H9 (cell line): ENCODE measurements at regions not wholly inside any gene's neighbourhood (a gene's known extent, or its start where the extent isn't known, plus 50 kb on each side); places are given as distances from the start of the nearest gene placed in this dataset.

Experiments used
- DNase-seq: peaks from one replicate; pipeline ENCODE4 v3.0.0-alpha.2; 2017
- H2AFZ ChIP-seq: one replicate; pipeline ENCODE4 v1.6.1; 2013; ENCODE audit warnings: mild to moderate bottlenecking, low read length, control low read depth, moderate library complexity
- H2AK5ac ChIP-seq: 2 replicates; pipeline ENCODE4 v1.6.1; 2013; ENCODE audit warnings: low read length, control low read depth, mixed read lengths; ENCODE audit not compliant: insufficient read length
- H2BK120ac ChIP-seq: one replicate; pipeline ENCODE4 v1.6.1; 2013; ENCODE audit warnings: low read depth, mild to moderate bottlenecking, low read length, control low read depth, inconsistent platforms; ENCODE audit not compliant: poor library complexity, severe bottlenecking
- H2BK12ac ChIP-seq: 2 replicates; pipeline ENCODE4 v1.6.1; 2013; ENCODE audit warnings: low read length, control low read depth, mixed read lengths, low read depth; ENCODE audit not compliant: insufficient read length
- H2BK15ac ChIP-seq: 2 replicates; pipeline ENCODE4 v1.6.1; 2013; ENCODE audit warnings: low read depth, low read length, control low read depth
- H2BK20ac ChIP-seq: one replicate; pipeline ENCODE4 v1.6.1; 2013; ENCODE audit warnings: low read depth, mild to moderate bottlenecking, low read length, control low read depth, inconsistent platforms; ENCODE audit not compliant: poor library complexity, severe bottlenecking
- H2BK5ac ChIP-seq: 2 replicates; pipeline ENCODE4 v1.6.1; 2013; ENCODE audit warnings: low read length, control low read depth, mixed read lengths; ENCODE audit not compliant: insufficient read length
- H3K14ac ChIP-seq: 2 replicates; pipeline ENCODE4 v1.6.1; 2013; ENCODE audit warnings: low read length, control low read depth; ENCODE audit not compliant: insufficient read depth
- H3K18ac ChIP-seq: 2 replicates; pipeline ENCODE4 v1.6.1; 2013; ENCODE audit warnings: low read depth, mild to moderate bottlenecking, mixed read lengths, low read length, control low read depth; ENCODE audit not compliant: insufficient read length
- H3K23ac ChIP-seq: 2 replicates; pipeline ENCODE4 v1.6.1; 2013; ENCODE audit warnings: low read length, control low read depth, mixed read lengths, low read depth; ENCODE audit not compliant: insufficient read length
- H3K23me2 ChIP-seq: 2 replicates; pipeline ENCODE4 v1.6.1; 2013; ENCODE audit warnings: low read depth, mild to moderate bottlenecking, mixed read lengths, low read length, control low read depth; ENCODE audit not compliant: insufficient read length, poor library complexity, severe bottlenecking
- H3K27ac ChIP-seq: 2 replicates; pipeline ENCODE4 v1.5.1; 2013; ENCODE audit warnings: low read length, control low read depth, mixed read lengths, low read depth; ENCODE audit not compliant: insufficient read length
- H3K27me3 ChIP-seq: 2 replicates; pipeline ENCODE4 v1.6.1; 2013; ENCODE audit warnings: low read length, control low read depth, inconsistent platforms; ENCODE audit not compliant: insufficient read depth
- H3K4ac ChIP-seq: 2 replicates; pipeline ENCODE4 v1.6.1; 2013; ENCODE audit warnings: low read depth, mild to moderate bottlenecking, control low read depth, inconsistent platforms, low read length, moderate library complexity
- H3K4me1 ChIP-seq: 2 replicates; pipeline ENCODE4 v1.6.1; 2013; ENCODE audit warnings: low read length, control low read depth, inconsistent platforms; ENCODE audit not compliant: insufficient read depth
- H3K4me2 ChIP-seq: 2 replicates; pipeline ENCODE4 v1.6.1; 2013; ENCODE audit warnings: low read length, control low read depth, mixed read lengths; ENCODE audit not compliant: insufficient read length, insufficient read depth
- H3K56ac ChIP-seq: 2 replicates; pipeline ENCODE4 v1.6.1; 2013; ENCODE audit warnings: low read depth, mild to moderate bottlenecking, mixed read lengths, low read length, control low read depth; ENCODE audit not compliant: insufficient read length
- H3K79me1 ChIP-seq: 2 replicates; pipeline ENCODE4 v1.6.1; 2013; ENCODE audit warnings: low read depth, mild to moderate bottlenecking, moderate library complexity, low read length, control low read depth, inconsistent platforms; ENCODE audit not compliant: insufficient read depth, poor library complexity, severe bottlenecking
- H3K79me2 ChIP-seq: 2 replicates; pipeline ENCODE4 v1.6.1; 2013; ENCODE audit warnings: low read length, control low read depth, inconsistent platforms; ENCODE audit not compliant: insufficient read depth
- H3K9ac ChIP-seq: 2 replicates; pipeline ENCODE4 v1.6.1; 2013; ENCODE audit warnings: low read length, control low read depth, mixed read lengths; ENCODE audit not compliant: insufficient read length; ENCODE audit errors: extremely low read depth
- H3K9me3 ChIP-seq: one replicate; pipeline ENCODE4 v1.6.1; 2013; ENCODE audit warnings: low read depth, low read length, inconsistent platforms; ENCODE audit not compliant: control insufficient read depth
- H3T11ph ChIP-seq: one replicate; pipeline ENCODE4 v1.6.1; 2013; ENCODE audit warnings: mild to moderate bottlenecking, low read length, control low read depth, inconsistent platforms
- H4K20me1 ChIP-seq: one replicate; pipeline ENCODE4 v1.6.1; 2013; ENCODE audit not compliant: control insufficient read depth, insufficient read length, insufficient read depth
- H4K5ac ChIP-seq: 2 replicates; pipeline ENCODE4 v1.6.1; 2013; ENCODE audit warnings: low read depth, mild to moderate bottlenecking, mixed read lengths, low read length, control low read depth; ENCODE audit not compliant: insufficient read length
- H4K8ac ChIP-seq: replicated peaks from 2 replicates; pipeline ENCODE4 v1.6.1; 2013; ENCODE audit warnings: low read length, control low read depth, mixed read lengths, low read depth; ENCODE audit not compliant: insufficient read length
- H4K91ac ChIP-seq: 2 replicates; pipeline ENCODE4 v1.6.1; 2013; ENCODE audit warnings: low read depth, mild to moderate bottlenecking, moderate library complexity, mixed read lengths, low read length, control low read depth; ENCODE audit not compliant: insufficient read length
- H3K27ac Mint-ChIP-seq, 3 experiments: 2 replicates in 2 of 3; 3 replicates in 1 of 3; pipeline ENCODE4 v1.8.0; 2020 to 2021; ENCODE audit warnings: mixed read lengths in 3 of 3, mild to moderate bottlenecking in 1 of 3, moderate library complexity in 1 of 3
- H3K27me3 Mint-ChIP-seq: 2 replicates; pipeline ENCODE4 v1.8.0; 2021; ENCODE audit warnings: low read depth, mild to moderate bottlenecking, moderate library complexity, mixed read lengths
- H3K36me3 Mint-ChIP-seq, 3 experiments: 2 replicates in 2 of 3; 3 replicates in 1 of 3; pipeline ENCODE4 v1.8.0; 2020 to 2021; ENCODE audit warnings: low read depth in 3 of 3, mixed read lengths in 3 of 3; ENCODE audit not compliant: insufficient read depth in 1 of 3
- H3K4me1 Mint-ChIP-seq, 2 experiments: 2 replicates each; pipeline ENCODE4 v1.8.0; 2020; ENCODE audit warnings: mixed read lengths in 2 of 2
- H3K4me3 Mint-ChIP-seq, 2 experiments: 2 replicates in 1 of 2; 3 replicates in 1 of 2; pipeline ENCODE4 v1.8.0; 2020 to 2021; ENCODE audit warnings: mild to moderate bottlenecking in 2 of 2, mixed read lengths in 2 of 2, moderate library complexity in 1 of 2
- H3K9me3 Mint-ChIP-seq, 2 experiments: 2 replicates in 1 of 2; 3 replicates in 1 of 2; pipeline ENCODE4 v1.8.0; 2020; ENCODE audit warnings: mild to moderate bottlenecking in 2 of 2, mixed read lengths in 2 of 2, moderate library complexity in 1 of 2
- WGBS: extraction: QIAGEN DNeasy Blood & Tissue Kit; methylation state at CpG from one replicate; pipeline ENCODE4 v1.1.7; 2013; ENCODE audit warnings: missing lambda C conversion rate, low lambda C conversion rate, mixed read lengths; ENCODE audit not compliant: insufficient read length; ENCODE audit errors: extremely low coverage; 5-methylcytosine and 5-hydroxymethylcytosine counted together
- TF ChIP-seq, protein P1 (sequence below): fragments of 200-600 bp; sonication (generic); conservative IDR thresholded peaks from 3 replicates; pipeline ENCODE4 v1.8.0; 2021; ENCODE audit warnings: antibody characterized with exemption, mild to moderate bottlenecking

DNA sequence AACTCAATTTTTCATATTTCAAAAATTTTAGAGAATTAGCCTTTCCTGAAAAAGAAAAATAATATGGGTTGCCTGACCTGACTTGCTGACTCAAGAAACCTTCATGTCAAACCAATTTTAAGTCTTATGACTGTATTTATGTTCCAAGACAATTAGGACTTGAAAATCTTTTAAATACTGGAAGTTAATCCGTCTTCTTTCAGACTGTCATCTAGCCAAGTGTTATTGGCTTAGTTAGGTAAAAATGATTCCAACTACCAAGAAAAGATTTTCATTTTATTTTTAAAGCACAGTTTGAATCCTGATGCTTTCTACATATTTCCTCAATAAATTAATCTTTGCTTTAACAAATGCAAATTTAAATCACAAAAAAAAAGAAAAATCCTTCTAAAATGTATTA lies 337.6 kb downstream of the SLITRK6 start:
- H2BK20ac ChIP-seq = no peak overlapping the region
- no peak overlapping the region for H3K4ac ChIP-seq
- no peak overlapping the region for H3K4me2 ChIP-seq
- no peak overlapping the region for H3K18ac ChIP-seq
- H3K79me2 ChIP-seq = no peaks in the 10 kb centered on the region
- H4K5ac ChIP-seq = no peak overlapping the region
- H3K56ac ChIP-seq = no peak overlapping the region
- no peak overlapping the region for H2BK5ac ChIP-seq
- H3K23me2 ChIP-seq = no peaks in the 10 kb centered on the region
- H3K27ac ChIP-seq = no peak overlapping the region
- H3K79me1 ChIP-seq = no peaks in the 10 kb centered on the region
- no peak overlapping the region for H4K8ac ChIP-seq
- TF ChIP-seq, protein P1, sequence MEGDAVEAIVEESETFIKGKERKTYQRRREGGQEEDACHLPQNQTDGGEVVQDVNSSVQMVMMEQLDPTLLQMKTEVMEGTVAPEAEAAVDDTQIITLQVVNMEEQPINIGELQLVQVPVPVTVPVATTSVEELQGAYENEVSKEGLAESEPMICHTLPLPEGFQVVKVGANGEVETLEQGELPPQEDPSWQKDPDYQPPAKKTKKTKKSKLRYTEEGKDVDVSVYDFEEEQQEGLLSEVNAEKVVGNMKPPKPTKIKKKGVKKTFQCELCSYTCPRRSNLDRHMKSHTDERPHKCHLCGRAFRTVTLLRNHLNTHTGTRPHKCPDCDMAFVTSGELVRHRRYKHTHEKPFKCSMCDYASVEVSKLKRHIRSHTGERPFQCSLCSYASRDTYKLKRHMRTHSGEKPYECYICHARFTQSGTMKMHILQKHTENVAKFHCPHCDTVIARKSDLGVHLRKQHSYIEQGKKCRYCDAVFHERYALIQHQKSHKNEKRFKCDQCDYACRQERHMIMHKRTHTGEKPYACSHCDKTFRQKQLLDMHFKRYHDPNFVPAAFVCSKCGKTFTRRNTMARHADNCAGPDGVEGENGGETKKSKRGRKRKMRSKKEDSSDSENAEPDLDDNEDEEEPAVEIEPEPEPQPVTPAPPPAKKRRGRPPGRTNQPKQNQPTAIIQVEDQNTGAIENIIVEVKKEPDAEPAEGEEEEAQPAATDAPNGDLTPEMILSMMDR = no peak
- Mint-ChIP-seq H3K4me1 (no peaks in the 10 kb centered on the region), H3K9me3 (peaks cover 27 to 31% of the 10 kb centered on the region in 2 experiments), H3K27ac (no peak overlapping the region), H3K27me3 (no peaks in the 10 kb centered on the region), H3K4me3 (no peak overlapping the region), H3K36me3 (peaks cover 13 to 36% (median 26%) of the 10 kb centered on the region in 3 experiments)
- H3K4me1 ChIP-seq = no peaks in the 10 kb centered on the region
- no peak overlapping the region for H3K23ac ChIP-seq
- no peak overlapping the region for H3K14ac ChIP-seq
- no peaks in the 10 kb centered on the region for H4K20me1 ChIP-seq
- H4K91ac ChIP-seq = no peak overlapping the region
- no peak overlapping the region for H3T11ph ChIP-seq
- H3K27me3 ChIP-seq = no peaks in the 10 kb centered on the region
- H2AFZ ChIP-seq = no peak overlapping the region
- no peak overlapping the region for H2BK12ac ChIP-seq
- no CpG with 5 or more reads among the region's 1 CpG for WGBS
- DNase-seq = no peak
- H3K9me3 ChIP-seq = peaks cover 10% of the 10 kb centered on the region
- H2BK120ac ChIP-seq = no peak overlapping the region
- no peak overlapping the region for H2BK15ac ChIP-seq
- no peak overlapping the region for H3K9ac ChIP-seq
- H2AK5ac ChIP-seq = no peak overlapping the region
